Femur (tissue), 1 donor: ENCODE measurements at regions not wholly inside any gene's neighbourhood (a gene's known extent, or its start where the extent isn't known, plus 50 kb on each side); places are given as distances from the start of the nearest gene placed in this dataset.

Source experiments
- DNase-seq: peaks from one replicate; pipeline ENCODE4 v3.0.0-alpha.2; 2017

- DNase-seq, result no peak
These were observed 483.3 kb upstream of the ADAMTS5 start for GRCh38 chr21:27450216-27450615.

- DNase-seq, result no peak
These were observed 482.1 kb upstream of the ADAMTS5 start for GRCh38 chr21:27448960-27449359.

GRCh38 chr21:27447843-27448242, 481.0 kb upstream of the ADAMTS5 start:
- DNase-seq, result no peak

GRCh38 chr21:27429710-27430341, 462.9 kb upstream of the ADAMTS5 start:
- DNase-seq, result no peak

GRCh38 chr21:27426196-27426595, 459.3 kb upstream of the ADAMTS5 start:
- no peak for DNase-seq

DNA sequence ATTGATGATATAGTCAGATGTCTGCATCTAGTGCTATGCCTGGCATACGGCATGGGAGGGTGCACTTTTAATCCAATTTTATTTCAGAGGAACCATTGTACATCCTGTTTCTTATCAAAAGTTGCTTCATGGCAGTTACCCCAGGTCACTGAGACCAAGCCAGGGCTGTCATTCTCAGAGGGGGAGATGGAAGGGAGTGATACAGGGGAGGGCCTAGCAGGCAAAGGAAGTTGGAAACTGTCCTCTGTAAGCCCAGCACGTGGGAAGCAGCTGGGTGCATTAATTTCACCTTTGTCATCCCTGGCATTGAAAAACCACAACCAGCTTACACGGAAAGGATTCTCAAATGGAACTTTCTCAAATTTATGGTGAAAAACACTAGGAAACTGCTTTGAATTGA, 458.7 kb upstream of the ADAMTS5 start:
- DNase-seq, result no peak

DNA sequence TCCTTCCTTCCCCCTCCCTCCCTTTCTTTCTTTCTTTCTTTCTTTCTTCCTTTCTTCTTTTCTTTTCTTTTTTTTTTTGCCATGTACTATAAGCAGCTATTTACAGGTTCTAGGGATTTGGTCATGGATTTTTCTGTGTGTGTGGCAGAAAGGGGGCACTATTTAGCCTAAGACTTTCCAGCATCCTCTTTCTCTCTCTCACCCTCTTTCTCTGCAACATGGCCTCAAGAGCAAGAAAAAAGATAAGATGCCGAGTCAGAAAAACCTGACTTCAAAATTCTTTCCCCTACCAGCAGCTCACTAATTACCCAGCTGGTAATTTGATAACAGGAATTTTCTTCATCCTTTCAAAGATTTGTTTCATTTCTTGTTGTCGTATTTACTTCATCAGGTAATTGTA, 458.3 kb upstream of the ADAMTS5 start:
- DNase-seq, result no peak

- no peak for DNase-seq
These were observed 457.7 kb upstream of the ADAMTS5 start for GRCh38 chr21:27424601-27425000.

GRCh38 chr21:27423906-27424595, 457.2 kb upstream of the ADAMTS5 start:
- DNase-seq, result no peak

DNA sequence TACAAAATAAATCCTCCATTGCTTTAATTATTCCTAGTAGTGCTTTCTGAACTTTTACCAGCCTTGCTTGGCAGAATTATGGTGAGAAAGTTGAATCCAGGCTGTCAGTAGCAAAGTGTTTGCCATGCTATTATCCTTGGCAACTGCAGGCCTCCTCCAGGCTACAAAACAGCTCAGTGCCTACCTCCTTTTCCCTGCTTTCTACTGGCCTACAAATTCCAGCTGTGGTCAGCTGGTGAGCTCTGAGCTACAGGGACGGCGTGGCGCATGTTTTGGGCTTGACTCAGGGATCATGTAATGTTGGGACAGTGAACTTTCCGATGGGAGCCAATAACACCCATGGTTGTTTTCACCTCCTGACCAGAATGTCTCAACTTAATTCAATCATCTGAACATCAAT, 456.1 kb upstream of the ADAMTS5 start:
- peak; percentile 51 for DNase-seq

DNA sequence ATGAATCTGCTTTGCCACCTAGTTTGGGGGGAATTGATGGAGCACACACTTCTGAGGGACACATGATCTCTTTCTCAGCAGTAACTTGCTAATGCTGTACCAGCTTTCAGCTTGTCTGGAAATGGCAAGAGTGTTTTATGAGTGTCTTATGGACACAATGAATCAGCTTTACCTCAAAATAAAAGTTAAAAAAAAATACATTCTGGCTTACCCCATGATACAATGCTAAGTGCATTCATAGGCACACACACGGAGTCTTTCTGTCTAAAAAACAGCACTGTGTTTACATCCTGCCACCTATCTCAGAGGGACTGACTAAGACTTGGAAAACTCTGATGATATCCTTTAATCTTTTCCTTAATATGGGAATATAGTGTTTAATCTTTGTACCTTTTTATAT, 455.5 kb upstream of the ADAMTS5 start:
- no peak for DNase-seq

DNA sequence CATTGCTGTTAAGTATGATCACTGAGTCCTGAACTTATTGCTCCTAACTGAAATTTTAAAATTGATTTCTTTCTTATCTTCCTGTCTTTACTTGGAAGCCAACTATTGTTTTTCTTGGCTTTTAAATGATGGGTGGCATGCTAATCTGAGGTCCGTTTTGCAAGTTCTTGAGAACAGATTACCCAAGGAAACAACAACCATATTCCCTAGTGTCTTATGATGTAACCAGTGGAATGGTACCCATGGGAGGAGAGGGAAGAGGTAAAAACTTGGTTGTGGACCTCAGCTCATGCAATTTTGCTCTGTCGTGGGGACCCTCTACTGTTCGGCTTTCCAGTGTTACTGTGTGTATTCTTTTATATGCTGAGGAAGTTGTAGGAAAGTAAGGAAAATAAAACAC, 454.8 kb upstream of the ADAMTS5 start:
- no peak for DNase-seq

DNA sequence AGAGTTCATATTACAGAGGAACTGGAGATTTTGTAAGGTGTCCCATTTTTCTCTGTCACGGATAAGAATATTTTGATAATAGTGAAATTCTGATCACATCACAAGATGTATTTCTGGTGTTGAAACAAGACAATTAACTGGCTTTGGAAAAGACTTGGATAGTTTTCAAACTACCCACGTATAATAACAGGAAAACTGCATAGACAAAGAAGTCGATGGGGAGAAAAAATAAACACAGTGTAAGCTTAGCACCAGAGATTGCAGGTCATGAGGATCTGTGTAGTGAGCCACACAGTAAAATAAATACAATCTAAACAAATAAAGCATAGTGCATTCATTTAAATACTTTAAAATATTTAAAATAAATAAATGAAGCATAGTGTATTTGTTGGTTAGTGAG, 452.3 kb upstream of the ADAMTS5 start:
- no peak for DNase-seq

GRCh38 chr21:27418346-27418745, 451.5 kb upstream of the ADAMTS5 start:
- no peak for DNase-seq

- no peak for DNase-seq
These were observed 445.6 kb upstream of the ADAMTS5 start for GRCh38 chr21:27412530-27412929.

GRCh38 chr21:27408826-27409225, 441.9 kb upstream of the ADAMTS5 start:
- DNase-seq, result no peak

DNA sequence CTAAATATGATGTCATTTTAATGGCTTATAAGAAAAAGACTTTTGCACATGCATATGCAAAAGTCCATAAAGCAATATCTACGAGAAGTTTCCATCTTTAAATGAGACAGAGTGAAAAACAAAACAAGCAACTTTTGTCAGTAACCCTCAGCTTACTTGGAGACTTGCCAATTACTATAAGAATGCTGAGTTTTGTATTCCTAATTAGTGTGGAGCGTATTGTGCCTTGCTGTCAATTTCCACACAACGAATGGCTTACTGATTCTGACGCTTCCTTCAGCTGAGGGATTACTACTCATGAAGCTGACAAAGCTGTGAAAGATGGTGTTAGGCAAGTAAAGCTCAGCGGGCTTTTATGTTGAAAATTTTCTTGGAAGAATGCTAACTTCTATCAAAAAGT, 440.4 kb upstream of the ADAMTS5 start:
- no peak for DNase-seq

GRCh38 chr21:27406300-27407009, 439.6 kb upstream of the ADAMTS5 start:
- DNase-seq, result peak; percentile 58

DNA sequence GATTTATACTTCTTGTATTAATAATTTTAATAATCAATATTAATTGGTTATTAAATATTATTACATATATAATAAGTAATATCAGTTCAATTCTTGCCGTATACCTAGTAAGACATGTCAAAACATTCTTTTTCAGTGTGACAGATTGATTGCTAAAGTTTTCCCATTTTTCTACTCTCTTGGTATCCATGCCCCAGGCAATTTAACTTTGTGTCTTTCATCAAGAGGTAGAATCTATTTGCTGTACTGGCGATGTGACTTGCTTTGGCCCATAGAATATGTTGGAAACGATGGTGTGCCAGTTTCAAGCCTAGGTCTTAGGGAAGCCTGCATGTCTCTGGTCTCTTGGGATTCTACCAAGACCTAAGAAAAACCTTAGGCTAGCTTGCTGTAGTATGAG, 436.1 kb upstream of the ADAMTS5 start:
- DNase-seq, result no peak

DNA sequence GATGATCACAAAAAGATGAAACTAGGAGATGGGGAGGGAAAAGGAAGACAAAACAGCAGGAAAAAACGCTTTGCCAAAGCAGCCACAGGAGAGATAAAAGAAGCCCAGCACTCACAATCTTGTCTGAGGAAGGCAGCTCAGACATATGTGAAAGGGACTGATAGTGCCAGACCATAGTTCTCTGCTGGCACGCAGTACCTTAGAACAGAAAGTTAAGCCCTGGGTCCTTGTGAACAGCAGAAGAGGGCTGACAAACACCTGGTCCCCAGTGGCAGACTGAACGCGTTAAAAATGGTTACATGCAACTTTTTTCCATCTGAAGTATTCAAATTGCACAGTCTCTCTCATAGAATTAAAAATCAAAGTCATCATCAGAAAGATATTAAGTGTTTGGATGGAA, 433.2 kb upstream of the ADAMTS5 start:
- no peak for DNase-seq

DNA sequence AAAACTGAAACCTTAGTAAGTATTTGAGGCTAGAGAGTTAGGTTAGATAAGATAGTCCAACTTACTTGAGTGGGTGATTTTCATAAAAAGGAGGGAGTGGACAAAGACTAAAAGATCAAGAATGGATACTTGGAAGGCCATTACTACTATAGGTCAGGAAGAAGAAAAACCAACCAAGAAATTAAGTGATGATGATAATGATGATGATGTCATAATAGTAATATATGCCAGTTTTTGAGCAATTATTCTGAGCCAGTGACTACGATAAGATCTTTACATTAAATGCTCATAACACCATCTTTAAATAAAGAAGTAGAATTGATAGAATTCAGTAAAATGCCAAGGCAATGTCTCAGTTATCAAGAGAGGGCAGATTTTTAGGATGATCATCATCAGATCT, 430.7 kb upstream of the ADAMTS5 start:
- DNase-seq, result no peak

GRCh38 chr21:27393726-27394125, 426.8 kb upstream of the ADAMTS5 start:
- no peak for DNase-seq

- DNase-seq, result no peak
These were observed 425.1 kb upstream of the ADAMTS5 start for GRCh38 chr21:27391990-27392389.

- DNase-seq, result no peak
These were observed 423.5 kb upstream of the ADAMTS5 start for GRCh38 chr21:27390384-27390783.
